Rectal smooth muscle tissue (tissue), 1 donor: ENCODE measurements at regions not wholly inside any gene's neighbourhood (a gene's known extent, or its start where the extent isn't known, plus 50 kb on each side); places are given as distances from the start of the nearest gene placed in this dataset.
"Not testable (repeated sequence)": the region's sequence is repeated elsewhere in the genome, so short reads cannot be mapped to it uniquely, and the experiment has no call there.

Experiments used
- H3K27ac ChIP-seq: one replicate; pipeline ENCODE4 v1.7.0; 2013; ENCODE audit warnings: low read depth, low read length, inconsistent platforms
- H3K27me3 ChIP-seq: one replicate; pipeline ENCODE4 v1.7.0; 2013; ENCODE audit warnings: low read length; ENCODE audit not compliant: control insufficient read depth, insufficient read depth
- H3K36me3 ChIP-seq: one replicate; pipeline ENCODE4 v1.7.0; 2013; ENCODE audit warnings: low read length; ENCODE audit not compliant: control insufficient read depth, insufficient read depth
- H3K4me1 ChIP-seq: one replicate; pipeline ENCODE4 v1.7.0; 2013; ENCODE audit warnings: low read length; ENCODE audit not compliant: control insufficient read depth, insufficient read depth
- H3K4me3 ChIP-seq: one replicate; pipeline ENCODE4 v1.7.0; 2013; ENCODE audit warnings: low read length
- H3K9ac ChIP-seq: one replicate; pipeline ENCODE4 v1.7.0; 2013; ENCODE audit warnings: low read length

DNA sequence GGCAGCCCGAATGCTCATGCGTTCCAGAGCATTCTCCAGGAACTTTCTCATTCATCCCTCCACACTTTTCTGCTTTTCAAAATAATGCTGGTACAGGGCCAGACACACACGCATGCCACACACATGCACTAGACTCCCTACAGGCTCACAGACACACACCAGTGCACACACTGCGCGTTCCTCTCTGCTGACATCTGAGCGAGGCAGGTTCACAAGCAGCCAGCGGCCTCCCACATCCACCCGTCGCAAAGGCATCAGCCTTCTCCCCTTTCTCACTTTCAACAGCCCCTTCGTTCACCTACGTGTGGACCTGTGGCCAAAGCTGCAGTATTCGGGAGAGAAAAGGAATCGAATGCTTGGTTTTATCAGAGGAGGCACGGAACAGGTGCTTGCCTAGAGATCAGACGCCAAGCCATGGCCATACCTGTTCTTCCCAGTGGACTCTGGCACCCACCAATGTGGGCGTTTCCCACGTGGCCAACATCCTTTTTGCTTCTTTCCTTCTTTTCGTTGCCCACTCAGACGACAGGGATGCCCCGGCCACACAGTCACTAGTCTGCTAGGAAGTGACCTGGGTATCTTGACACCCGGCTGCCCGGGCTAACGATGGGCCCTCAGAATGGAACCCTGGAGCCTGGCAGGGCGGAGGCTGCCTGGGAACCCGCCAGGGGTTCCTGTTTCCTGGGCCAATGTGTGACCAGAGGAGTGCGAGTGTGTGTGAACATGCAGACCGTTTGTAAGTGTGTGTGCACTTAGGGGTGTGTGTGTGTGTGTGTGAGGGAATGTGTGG is 85.8 kb upstream of the ID2 start:
- no peak overlapping the region for H3K9ac ChIP-seq
- H3K4me3 ChIP-seq: no peak overlapping the region
- no peaks in the 10 kb centered on the region for H3K36me3 ChIP-seq
- H3K27me3 ChIP-seq: no peaks in the 10 kb centered on the region
- H3K27ac ChIP-seq: no peak overlapping the region
- H3K4me1 ChIP-seq: no peaks in the 10 kb centered on the region

DNA sequence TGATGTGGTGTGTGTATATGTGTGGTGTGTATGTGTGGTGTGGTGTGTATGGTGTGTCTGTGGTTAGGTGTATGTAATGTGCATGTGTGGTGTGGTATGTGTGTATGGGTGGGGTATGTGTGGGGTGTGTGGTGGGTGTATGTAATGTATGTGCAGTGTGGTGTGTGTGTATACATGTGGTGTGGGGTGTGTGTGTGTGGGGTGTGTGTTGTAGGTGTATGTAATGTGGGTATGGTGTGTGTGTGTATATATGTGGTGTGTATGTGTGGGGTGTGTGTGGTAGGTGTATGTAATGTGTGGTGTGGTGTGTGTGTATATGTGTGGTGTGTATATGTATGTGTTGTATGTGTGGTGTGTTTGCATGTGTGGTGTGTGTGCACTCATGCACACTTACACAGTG is 84.8 kb upstream of the ID2 start:
- no peaks in the 10 kb centered on the region for H3K27me3 ChIP-seq
- no peak overlapping the region for H3K9ac ChIP-seq
- no peaks in the 10 kb centered on the region for H3K4me1 ChIP-seq
- H3K27ac ChIP-seq: no peak overlapping the region
- H3K4me3 ChIP-seq: no peak overlapping the region
- no peaks in the 10 kb centered on the region for H3K36me3 ChIP-seq

DNA sequence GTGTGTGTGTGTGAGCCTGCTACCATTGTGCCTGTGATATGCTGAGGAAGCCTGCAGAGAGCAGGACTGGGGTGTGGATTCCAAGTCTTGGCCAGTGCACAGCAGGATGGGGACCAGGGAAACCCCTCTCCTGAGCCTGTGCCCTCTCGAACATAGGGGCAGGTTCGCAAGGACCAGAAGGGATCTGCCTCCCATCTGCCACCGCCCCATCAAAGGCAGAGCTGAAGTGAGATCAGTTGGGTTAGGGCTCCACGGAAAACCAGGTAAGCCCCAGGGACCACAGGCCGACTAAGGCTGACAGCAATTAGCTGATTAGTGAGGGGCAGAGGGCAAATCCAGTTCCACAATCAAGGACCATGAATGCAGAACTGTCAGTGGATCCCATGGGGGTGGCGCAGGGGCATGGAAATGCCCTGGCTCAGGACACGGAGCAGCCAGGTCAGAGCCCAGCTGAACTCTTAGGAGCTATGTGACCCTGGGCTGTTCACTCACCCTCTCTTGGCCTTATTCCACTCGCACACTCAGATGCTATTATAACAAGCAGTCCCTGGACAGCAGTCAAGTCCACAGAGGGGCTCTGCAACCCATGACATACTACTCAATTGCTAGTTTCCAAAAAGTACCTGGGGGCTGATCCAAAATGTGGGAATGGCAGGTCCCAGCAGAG is 84.2 kb upstream of the ID2 start:
- no peak overlapping the region for H3K9ac ChIP-seq
- H3K27me3 ChIP-seq: no peaks in the 10 kb centered on the region
- no peak overlapping the region for H3K27ac ChIP-seq
- no peaks in the 10 kb centered on the region for H3K4me1 ChIP-seq
- H3K4me3 ChIP-seq: no peak overlapping the region
- H3K36me3 ChIP-seq: no peaks in the 10 kb centered on the region

DNA sequence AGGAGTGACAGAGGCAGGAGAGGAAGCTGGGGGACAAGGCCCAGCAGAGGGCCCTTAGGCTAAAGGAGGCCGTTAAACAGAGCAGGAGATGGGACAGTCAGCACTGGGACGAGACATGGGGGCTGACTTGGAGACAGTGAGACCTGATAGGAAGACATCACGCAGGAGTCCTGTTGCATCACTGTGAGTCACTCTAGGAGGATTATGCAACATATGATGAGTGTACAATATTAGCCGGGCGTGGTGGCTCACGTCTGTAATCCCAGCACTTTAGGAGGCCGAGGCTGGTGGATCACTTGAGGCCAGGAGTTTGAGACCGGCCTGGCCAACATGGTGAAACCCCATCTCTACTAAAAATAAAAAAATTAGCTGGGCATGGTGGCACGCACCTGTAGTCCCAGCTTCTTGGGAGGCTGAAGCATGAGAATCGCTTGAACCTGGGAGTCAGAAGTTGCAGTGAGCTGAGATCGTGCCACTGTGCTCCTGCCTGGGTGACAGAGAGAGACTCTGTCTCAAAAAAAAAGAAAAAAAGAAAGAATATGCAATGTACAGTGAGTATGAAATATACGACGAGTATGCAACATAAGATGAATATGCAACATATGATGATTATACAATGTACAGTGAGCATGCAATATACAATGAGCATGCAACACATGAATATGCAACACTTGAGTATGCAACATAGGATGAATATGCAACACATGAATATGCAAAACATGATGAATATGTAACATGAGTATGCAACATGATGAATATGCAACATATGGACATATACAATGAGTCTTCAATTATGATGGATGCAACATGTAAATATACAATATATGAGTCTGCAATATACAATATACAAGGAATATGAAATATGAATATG is 83.3 kb upstream of the ID2 start:
- Histone ChIP-seq H3K9ac (no peak overlapping the region), H3K27me3 (no peaks in the 10 kb centered on the region), H3K4me3 (no peak overlapping the region), H3K4me1 (no peaks in the 10 kb centered on the region), H3K36me3 (no peaks in the 10 kb centered on the region), H3K27ac (no peak overlapping the region)

DNA sequence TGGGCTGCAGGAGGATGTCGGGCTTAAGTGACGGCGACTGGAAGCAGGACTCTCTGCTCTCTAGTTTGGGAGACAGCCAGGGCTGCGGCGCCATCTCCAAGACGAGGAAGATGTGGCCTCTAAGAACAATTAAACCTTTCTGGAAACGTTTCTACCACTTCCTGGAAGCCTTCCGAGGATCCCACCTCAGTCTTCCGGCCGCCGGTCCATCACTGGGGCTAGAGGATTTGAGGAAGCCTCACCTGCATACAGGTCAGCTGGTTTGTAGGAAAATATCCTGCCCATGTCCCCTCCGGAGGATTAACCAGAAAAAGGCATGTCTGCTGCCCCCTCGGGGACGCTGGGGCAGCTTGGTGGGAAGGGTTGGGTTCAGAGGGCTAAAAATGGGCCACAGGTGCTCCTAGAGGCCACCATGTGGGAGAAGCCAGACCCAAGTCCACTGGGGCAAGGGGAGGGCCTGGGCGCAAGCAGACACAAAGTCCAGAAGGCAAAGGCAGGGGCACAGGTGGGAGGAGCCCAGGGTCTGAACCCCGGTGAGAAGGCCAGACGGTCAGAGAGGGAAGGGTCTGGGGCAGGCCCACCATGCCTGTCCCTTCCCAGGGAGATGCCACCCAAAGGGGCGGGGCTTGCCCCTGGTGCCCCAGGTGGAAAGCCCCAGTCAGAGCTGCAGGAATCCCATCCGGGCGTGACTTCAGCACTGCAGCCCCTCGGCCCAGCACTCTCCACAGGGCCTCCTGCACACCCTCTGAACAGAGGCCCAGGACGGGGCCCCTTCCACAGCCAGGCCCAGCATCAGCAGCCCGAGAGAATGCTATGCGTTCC is 82.2 kb upstream of the ID2 start:
- Histone ChIP-seq H3K4me1 (no peaks in the 10 kb centered on the region), H3K27ac (no peak overlapping the region), H3K9ac (no peak overlapping the region), H3K36me3 (no peaks in the 10 kb centered on the region), H3K27me3 (no peaks in the 10 kb centered on the region), H3K4me3 (no peak overlapping the region)

DNA sequence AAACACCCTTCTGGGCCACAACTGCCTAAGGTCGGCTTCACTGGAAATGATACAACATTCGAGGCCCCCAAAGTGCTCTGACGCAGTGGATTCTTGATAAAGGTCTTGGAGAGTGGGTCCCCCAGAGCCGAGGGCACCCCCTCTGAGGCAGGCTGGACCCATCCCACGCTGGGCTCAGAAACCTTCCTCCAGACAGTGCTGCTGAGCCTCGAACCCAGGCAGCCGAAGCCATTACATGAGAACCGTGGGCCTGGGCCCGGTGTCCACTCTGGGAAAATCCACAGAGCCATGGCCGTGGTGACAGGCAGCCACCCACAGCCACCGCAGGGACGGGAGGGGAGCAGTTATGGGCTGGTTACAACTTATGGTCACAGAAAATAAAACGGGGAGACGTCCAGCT is 81.4 kb upstream of the ID2 start:
- Histone ChIP-seq H3K4me1 (no peaks in the 10 kb centered on the region), H3K27ac (no peak overlapping the region), H3K4me3 (no peak overlapping the region), H3K27me3 (no peaks in the 10 kb centered on the region), H3K36me3 (no peaks in the 10 kb centered on the region), H3K9ac (no peak overlapping the region)

DNA sequence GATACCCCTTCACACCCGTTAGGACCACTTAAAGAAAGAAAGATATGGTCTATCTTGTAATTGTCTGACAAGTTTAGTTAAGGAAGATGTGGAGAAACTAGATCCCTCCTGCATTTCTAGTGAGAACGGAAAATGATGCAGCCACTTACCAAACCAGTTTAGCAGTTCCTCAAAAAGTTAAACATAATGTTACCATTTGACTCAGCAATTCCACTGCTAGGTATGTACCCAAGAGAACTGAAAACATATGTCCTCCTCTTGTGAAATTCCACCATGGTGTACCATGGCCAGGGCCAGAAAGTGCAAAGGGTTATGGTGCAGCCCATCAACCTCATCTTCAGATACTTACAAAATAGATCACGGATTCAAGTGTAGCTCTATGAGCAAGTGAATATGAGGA is 79.0 kb upstream of the ID2 start:
- H3K36me3 ChIP-seq: no peaks in the 10 kb centered on the region
- no peak overlapping the region for H3K4me3 ChIP-seq
- no peak overlapping the region for H3K9ac ChIP-seq
- no peaks in the 10 kb centered on the region for H3K27me3 ChIP-seq
- H3K27ac ChIP-seq: no peak overlapping the region
- no peaks in the 10 kb centered on the region for H3K4me1 ChIP-seq

DNA sequence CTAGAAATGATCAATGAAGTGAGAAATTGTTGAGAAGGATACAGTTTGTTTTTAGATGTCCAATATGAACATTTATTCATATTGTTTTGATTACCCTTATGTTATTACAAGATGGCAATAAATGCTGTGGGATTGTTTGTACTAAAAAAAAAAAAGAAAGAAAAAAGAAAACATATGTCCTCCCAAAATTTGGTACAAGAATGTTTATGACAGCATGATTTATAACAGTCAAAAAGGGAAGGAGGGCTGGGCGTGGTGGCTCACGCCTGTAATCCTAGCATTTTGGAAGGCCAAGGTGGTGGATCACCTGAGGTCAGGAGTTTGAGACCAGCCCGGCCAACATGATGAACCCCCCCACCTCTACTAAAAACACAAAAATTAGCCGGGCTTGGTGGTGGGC is 78.5 kb upstream of the ID2 start:
- not testable (repeated sequence) for H3K27me3 ChIP-seq, H3K27ac ChIP-seq, H3K4me1 ChIP-seq, H3K9ac ChIP-seq, H3K36me3 ChIP-seq, H3K4me3 ChIP-seq

DNA sequence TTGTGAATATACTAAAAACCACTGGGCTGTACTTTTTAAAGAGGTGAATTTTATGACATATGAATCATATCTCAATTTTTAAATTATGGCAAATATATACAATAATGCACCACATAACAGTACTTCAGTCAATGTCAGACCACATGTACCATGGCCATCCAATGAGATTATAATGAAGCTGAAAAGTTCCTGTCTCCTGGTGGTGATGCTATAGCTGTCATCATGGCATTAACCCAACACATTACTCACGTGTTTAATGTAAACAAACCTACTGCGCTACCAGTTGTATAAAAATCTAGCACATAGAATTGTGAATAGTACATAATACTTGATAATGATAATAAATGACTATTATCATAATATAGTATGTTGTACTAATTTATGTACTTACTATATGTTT is 77.6 kb upstream of the ID2 start:
- Histone ChIP-seq H3K4me3 (no peak overlapping the region), H3K9ac (no peak overlapping the region), H3K27ac (no peak overlapping the region), H3K4me1 (no peaks in the 10 kb centered on the region), H3K27me3 (no peaks in the 10 kb centered on the region), H3K36me3 (no peaks in the 10 kb centered on the region)

DNA sequence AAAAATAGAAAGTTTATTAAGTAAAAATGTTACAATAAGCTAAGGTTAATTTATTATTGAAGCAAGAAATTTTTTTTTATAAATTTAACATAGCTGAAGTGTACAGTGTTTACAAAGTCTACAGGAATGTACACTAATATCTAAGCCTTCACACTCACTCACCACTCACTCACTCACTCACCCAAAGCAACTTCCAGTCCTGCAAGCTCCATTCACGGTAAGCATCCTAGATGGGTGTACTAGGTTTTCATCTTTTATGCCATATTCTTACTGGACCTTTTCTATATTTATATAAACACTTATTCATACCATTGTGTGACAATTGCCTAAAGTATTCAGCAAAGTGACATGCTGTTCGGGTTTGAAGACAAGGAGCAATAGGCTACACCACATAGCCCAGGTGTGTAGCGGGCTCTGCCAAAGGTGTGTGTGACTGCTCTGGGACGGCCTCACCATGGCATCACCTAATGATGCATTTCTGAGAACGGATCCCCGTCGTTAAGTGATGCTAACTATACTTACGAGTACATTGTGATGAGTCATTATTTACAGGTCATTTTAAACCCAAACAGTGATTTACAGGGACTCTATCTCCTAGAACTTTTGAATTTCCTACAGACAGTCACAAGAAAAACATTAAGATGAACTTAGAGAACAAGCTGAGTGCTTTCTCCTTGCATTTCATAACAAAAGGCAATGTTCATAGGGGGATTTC is 76.3 kb upstream of the ID2 start:
- Histone ChIP-seq H3K27ac (no peak overlapping the region), H3K27me3 (no peaks in the 10 kb centered on the region)

DNA sequence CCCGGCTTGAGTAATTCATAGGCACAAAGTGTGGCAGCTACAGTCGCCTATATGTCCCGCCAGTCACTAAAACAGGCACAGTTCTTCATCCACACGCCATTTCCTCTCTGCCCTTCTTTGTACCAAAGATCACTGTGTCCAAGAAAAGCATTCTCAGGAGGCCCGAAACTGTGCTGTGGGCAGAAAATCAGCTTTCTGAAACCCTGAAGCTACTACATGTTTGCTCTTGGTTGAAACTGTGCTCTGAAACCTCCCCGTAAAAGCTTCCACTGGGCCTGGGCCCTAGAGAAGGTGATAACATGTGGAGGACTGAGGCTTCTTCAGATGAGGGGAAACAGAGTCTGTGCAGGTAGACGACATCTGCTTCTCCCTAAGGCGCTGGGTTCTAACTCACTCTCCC is 75.6 kb upstream of the ID2 start:
- Histone ChIP-seq H3K27me3 (no peaks in the 10 kb centered on the region), H3K4me3 (no peak overlapping the region), H3K4me1 (no peaks in the 10 kb centered on the region), H3K27ac (no peak overlapping the region), H3K36me3 (no peaks in the 10 kb centered on the region), H3K9ac (no peak overlapping the region)

More for the DNA sequence above, 76.3 kb upstream of the ID2 start:
- Histone ChIP-seq H3K36me3 (no peaks in the 10 kb centered on the region), H3K9ac (no peak overlapping the region), H3K4me1 (no peaks in the 10 kb centered on the region), H3K4me3 (no peak overlapping the region)
